ENCODE measurements at regions not wholly inside any gene's neighbourhood (a gene's known extent, or its start where the extent isn't known, plus 50 kb on each side); places are given as distances from the start of the nearest gene placed in this dataset.

- TF ChIP-seq, protein P1, sequence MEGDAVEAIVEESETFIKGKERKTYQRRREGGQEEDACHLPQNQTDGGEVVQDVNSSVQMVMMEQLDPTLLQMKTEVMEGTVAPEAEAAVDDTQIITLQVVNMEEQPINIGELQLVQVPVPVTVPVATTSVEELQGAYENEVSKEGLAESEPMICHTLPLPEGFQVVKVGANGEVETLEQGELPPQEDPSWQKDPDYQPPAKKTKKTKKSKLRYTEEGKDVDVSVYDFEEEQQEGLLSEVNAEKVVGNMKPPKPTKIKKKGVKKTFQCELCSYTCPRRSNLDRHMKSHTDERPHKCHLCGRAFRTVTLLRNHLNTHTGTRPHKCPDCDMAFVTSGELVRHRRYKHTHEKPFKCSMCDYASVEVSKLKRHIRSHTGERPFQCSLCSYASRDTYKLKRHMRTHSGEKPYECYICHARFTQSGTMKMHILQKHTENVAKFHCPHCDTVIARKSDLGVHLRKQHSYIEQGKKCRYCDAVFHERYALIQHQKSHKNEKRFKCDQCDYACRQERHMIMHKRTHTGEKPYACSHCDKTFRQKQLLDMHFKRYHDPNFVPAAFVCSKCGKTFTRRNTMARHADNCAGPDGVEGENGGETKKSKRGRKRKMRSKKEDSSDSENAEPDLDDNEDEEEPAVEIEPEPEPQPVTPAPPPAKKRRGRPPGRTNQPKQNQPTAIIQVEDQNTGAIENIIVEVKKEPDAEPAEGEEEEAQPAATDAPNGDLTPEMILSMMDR (IDR thresholded peaks at IDR 0.05; ENCODE audit: insufficient read depth, low read depth, low read length), result no peak
- TF ChIP-seq EZH2 (IDR thresholded peaks at IDR 0.05; ENCODE audit: insufficient read depth, low read length), result no peak
Observed at GRCh38 chr5:68007451-68007850, 208.1 kb upstream of the PIK3R1 start.

All from astrocyte (in vitro differentiated cells and primary cell).